ENCODE measurements at regions not wholly inside any gene's neighbourhood (a gene's known extent, or its start where the extent isn't known, plus 50 kb on each side); places are given as distances from the start of the nearest gene placed in this dataset.

DNA sequence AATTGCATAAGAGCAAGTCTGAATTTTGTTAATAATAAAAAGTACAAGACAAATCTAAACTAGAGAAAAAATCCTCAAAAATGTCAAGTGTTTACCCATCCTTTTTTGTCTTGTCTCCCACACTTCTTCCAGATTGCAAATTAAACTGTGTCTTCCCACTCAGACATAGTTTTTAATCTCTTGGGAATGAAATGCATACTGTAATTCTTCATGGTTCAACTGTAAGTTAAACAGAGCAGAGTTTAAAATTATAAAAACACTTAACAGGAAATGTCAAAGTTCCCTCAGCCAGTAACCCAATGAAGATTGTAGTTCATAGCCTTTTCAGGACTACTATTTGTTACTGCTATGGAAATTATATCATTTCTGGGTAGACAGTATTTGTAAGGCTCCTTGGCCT, 171.8 kb downstream of the UBE2E3 start:
- no peak for DNase-seq

DNA sequence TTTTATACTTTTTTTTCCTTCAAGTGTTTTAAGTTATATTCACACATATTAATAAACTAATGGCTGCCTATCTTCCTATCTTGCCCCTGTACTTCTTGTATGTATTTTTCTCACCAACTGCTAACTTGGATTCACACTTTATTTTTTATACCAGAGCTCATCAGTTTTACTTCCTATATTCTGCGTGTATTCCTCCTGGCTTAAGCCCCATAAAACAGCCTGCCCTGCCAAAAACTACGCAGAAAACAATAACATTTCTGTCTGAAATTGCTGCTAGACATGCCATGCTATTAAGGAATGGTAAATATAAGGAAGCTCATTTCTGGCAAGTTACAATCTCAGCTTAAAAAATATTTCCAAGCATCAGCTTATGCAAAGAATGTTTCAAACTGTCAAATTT, 172.3 kb downstream of the UBE2E3 start:
- no peak for DNase-seq

DNA sequence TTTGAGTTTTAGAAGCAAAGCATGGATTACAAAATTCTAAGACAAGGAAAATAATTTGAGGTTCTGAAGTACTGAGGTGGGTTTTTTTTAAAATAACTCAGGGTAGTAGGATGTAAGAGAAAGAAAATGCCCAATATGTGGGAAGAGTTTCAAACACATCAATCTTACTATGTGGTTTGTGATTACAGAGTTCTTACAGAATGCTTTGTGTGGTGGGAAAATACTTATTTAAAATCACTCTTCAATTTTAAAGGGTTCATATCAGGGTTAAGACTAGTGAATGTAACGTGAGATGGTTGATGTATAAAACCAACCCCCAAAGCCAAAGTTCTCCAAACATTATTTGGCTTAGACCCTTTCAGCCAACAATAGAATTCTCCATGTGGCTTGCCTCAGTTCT, 173.5 kb downstream of the UBE2E3 start:
- DNase-seq = no peak

DNA sequence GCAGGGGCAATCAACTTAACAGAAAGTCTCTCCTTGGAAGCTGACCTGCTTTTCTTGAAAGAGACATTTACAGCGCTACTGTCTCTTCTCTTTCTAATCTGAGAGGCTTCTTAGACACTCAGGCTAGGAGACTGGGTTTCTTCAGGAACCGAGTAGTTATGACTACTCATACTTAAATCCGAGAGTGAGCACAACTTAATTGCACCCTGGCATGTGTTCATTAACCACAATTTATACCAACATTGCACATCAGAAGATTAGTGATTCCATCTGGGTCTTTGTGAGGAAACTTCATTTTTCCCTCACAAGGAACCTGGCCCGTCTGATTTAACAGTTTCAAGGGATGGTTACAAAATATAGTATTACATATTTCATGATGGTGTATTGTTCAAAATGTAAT, 176.9 kb downstream of the UBE2E3 start:
- no peak for DNase-seq

DNA sequence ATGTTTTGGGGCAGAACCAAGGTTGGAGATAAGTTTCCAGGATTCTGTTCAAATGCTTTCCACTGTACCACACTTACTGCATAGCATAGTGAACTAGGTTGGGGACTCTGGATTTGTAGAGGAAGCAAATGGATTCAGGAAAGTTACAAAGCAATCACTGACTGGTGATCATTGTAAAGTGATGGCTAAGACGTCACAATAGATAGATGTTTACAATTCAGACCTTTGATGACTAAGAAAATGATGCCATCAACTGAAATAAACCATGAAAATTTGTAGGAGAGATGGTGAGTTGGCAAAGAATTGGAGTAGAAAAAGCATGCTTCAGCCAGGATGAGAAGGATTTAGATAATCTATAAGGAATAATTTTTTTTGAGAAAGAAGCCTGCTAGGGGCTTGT, 178.0 kb downstream of the UBE2E3 start:
- DNase-seq = no peak

DNA sequence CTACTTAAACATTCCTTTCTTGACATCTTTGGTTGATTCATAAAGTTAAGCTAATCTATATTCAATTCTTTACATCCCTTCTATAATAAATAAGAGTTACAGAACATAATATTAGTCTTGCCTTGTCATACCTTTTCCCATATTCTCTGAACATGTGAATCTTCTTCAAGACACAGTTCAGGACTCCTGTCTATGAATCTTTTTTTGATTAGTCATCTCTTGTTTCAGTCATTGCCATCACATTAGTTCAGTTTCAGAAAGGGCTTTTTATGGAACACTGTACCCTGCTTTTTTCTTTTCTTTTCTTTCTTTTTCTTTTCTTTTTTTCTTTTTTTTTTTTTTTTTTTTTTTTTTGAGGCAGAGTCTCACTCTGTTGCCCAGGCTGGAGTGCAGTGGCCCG, 181.2 kb downstream of the UBE2E3 start:
- DNase-seq = no peak

DNA sequence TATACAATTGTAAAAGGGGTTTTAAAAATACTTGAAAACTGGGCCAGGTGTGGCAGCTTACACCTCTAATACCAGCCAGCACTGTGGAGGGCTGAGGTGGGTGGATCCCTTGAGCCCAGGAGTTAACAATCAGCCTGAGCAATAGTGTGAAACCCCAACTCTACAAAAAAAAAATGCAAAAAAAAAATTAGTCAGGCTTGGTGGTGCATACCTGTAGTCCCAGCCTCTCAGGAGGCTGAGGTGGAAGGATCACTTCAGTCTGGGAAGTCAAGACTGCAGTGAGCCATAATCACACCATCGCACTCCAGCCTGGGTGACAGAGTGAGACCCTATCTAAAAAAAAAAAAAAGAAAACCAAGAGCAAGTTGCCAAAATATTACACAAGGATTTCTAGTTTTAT, 182.7 kb downstream of the UBE2E3 start:
- no peak for DNase-seq

DNA sequence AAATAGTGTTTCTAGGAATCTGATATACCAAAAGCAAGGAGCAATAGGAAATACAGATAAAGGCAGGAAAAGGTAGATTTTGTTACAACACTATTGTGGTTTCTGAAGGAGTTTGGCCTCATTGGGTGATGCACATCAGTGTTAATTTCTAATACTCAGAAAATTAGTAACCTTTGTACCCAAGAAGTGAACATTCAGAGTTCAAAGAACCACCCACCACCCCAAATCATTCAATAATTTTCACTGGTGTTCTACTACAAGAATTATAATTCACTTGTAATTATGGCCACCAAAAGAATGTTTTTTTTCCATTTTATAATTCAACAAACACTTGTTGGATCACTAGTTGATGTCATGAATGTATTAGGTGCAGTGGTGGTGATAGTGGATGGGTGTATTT, 183.3 kb downstream of the UBE2E3 start:
- DNase-seq = no peak

DNA sequence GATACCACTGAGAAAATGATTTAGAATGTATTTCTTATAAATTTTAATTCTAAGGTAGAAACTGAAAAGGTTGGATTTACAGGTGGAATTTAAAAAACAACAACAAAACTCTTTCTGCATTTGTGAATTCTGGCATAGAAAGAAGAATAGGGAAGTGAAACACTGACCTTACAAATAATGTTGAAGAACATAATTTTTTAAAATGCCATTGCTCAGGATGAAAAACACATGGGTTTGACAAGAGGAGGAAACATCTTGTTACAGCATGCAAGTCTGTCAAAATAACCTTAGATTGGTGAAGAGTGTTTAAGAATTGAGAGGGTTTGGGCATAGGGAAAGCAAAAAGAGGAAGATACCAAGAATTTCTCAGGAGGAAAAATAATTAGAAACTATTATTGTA, 184.3 kb downstream of the UBE2E3 start:
- no peak for DNase-seq

DNA sequence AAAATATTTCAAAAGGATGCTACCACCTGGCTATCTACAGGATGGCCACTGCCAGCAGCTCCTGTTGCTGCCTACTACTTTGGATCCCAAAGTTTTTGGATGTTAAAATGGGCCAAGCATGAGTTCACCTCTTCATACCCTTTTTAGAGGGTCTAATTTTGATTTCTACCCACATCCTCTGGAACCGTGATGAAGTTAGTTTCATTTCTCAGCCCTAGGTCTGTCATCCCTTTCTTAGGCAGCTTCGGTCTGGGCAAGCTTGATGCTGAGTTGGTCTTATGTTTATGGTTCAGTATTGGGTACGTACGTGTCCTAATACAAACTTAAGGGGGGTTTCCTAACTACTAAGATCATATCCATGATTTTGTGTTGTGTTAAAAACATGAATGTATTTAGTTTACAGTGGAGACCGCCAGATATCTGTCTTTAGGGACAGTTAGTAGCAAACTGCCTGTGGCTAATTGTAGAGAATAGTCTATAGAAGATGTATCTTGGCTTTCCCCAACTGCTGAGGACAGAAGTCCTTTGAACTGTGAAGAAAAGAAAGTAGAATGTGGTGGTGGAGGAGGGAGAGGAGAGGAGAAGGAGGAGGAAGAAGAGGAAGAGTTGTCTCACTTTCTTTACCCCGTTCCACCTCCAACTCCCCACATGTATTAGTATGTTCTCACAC, 184.9 kb downstream of the UBE2E3 start:
- no peak for DNase-seq

DNA sequence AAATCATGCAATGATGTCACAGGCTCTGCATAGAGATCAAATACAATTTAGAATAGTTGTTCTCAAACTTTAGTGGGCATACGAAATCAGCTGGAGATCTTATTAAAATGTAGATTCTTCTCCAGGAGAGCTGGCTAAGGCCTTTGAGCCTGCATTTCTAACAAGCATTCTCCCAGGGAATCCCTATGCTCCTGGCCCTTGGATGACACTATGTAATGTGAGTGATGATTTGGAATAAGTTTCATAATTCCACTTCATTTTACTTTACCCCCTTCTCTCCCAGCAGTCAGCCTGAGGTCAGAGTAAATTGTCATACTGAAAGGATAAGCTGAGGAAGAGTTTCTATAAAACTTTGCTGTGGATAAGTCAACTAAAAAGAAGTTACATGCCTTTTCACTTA, 189.1 kb downstream of the UBE2E3 start:
- DNase-seq = no peak

DNA sequence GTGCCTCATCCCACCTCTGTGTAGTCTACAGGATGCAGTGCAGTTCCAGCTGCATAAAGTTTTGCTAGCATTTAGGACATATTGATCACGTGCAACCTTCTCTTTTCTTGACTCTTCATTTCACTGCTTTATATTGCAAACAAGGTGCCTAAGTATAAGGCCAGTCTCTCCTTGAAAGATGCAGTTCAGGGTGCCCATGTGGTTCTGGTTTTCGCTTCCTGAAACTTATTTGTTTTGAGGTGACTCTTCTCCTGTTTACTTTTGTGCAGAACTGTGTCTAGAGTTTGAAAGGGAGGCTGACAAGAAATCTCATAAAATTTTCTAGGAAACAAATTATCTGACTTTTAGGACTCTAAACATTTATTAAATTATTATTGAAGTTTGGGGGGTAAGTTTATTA, 189.9 kb downstream of the UBE2E3 start:
- DNase-seq = no peak

DNA sequence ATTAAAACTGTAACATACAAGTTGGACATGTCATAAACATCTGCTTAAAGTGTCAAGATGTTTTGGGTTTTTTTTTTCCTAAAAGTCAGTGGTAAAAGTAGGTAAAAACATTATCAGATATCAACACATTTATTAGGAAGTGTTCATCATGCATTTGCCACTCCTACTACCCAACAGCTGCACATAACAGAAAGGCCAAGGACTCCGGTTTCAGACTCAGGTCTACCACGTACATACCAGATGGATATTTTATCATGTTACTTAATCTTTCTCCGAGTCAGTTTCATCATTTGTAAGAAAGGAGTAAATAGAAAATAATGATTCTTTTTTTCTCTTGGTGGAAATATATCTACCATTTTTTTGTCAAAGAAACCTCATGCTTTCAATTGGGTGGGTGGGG, 192.3 kb downstream of the UBE2E3 start:
- no peak for DNase-seq

DNA sequence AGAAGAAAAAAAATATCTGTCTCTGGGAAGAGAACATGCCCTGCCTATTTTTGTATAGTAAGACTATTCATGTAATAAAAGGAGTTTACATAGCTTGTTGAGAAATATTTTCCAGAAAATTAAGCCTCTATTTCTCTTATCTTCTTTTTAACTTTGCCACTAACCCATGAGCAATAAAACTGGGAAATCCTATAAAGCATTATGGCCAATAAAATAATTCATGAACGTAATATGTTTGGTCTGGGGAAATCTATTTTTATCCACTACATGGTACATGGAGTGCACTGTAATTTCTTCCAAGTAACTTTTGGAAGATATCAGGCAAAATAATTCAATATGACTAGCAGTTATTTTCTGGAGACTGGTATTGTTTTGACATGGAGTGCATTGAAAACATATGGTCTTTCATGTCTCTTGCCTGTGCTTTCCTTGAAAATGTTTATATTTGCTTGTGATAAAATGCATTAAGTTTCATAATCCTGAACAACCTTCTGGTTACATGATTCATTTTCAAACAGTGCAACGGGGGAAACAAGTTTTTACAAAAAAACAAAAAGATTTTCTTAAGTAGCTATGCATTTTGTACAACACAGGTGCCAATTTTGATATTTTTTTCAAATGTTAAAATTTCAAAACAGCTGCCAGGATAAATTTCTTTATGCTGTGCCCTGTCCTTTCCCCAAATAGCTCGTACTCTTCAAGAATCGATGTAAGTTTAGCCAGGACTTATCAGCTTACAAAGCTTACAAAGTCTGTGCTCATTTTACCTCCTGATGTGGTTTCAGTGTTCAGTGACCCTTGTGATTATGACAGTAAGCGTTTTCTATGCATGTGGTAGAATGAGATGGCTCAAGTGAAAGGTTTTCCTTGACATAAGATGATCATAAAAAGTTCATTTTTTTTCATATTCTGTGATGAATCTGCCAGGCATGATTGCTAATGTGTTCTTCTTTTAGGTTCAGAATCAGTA, 194.5 kb downstream of the UBE2E3 start:
- no peak for DNase-seq

DNA sequence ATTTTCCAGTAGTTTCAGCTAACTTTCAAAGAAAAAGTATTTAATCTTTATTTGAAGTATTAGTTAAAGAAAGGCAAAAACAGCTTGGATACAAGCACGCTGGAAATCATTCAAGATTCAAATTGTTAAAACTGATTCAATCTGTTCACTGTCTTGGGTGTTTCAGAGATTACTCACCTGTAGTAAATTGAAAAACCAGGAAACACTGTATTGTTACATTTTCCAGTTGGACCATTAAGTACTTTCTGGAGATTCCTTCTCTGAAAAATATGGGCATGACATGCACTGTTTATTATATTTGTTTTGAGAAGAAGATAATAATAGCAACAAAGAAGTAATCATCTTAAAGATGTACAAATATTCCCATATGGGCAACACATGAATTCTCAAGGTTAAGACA, 196.1 kb downstream of the UBE2E3 start:
- DNase-seq = no peak

DNA sequence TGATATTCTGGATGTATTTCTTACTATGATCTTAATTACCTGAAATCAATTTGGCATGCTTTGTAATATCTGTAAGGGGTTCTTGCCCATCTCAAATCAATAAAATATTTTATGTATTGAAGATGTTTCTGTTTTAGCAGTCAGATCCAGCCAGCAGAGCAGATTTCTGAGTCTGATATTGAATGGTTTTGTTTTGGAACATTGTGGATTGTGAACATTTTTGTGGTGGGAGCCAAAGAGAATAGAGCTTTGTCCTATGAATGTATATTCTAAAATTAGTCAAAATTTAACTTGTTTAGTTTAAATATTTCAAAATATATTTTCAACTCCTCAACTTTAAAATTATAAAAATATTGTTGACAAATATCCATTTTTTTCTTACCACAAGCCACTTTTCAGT, 197.0 kb downstream of the UBE2E3 start:
- DNase-seq = no peak

DNA sequence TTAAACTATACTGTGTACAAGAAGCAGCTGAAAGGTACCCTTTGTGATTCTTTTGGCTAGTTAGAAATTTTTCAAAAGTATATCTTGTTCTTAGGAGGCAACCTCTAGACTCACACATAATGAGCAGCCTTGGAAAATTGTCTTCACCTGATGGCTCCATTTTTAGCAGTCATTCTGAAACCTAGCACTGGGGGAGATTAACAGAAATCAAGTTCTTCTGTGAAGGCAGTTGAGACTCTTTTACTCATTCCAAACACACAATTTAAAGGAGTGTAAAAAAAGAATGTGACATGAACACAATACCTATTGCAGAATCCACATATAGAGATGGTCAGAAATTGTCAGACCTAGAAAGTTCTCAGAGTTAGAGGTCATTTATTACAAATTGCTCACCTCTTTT, 197.7 kb downstream of the UBE2E3 start:
- DNase-seq = no peak

DNA sequence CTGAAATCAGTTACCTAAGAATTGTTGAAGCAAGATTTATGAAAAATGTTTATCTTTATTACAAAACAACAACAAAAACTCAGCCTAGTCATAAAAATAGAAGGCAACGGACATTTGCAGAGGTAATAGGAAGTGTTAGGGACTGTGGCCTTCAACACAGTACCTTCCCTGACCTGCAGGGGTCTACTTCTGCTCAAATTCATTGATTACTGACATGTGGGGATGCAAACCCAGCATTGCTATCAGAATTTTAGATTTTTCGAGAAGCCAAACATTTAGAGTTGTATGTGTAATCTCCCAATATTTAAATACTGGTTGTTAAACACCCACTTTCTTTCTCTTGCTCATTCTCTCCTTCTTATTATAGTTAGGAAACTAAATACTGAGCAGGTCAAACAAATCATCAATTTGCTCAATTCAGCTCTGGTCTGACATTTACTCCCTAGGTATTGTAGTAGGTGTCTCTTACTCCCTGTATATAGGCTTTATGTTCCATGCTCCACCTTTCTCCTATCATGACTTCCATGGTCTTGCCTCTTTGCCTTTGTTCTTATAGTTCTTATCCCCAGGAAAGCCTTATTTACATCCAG, 198.5 kb downstream of the UBE2E3 start:
- peak; percentile 38 to 39 for DNase-seq

DNA sequence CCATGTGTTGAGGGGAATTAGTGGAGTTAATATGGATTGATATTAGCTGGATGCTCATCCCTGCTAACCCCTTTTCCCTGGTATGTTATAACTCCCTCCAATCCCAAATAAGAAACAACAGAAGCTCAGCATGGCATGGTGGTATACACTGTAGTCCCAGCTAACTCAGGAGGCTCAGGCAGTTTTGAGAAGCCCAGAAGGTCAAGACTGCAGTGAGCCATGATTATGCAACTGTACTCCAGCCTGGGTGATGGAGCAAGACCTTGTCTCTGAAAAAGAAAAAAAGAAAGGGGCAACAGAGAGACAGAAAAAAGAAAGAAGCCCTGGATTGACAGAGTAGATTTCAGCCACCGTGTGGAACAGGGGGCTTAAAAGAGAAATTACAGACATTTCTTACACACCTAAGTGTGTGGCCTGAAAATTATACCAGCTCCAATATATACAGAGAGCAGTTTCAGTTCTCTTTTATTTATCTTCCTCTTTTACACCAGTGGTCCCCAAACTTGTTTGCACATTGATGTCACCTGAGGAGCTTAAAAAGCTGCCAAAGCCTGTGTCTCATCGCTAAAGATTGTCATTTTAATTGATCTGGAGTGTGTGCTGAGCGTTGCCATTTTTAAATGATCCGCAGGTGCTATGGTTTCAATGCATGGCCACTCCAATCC, 203.6 kb downstream of the UBE2E3 start:
- DNase-seq = no peak

DNA sequence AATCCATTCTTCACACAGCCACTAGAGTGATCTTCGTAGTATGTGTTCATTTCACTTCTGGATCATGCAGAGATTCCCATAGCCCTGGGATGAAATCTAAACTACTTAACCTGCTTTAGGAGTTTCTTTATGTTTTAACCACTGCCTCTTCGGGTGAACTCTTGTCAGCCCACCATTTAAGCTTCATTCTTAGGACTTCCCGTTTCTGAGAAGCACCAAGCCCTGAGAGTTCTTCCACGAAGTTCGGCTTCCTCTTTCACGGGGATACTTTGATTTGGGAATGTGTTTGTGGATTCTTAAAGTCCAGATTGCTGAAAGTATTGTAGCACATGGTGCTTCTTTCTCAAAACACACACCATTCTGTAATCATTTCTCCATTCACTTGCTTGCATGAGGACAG, 205.0 kb downstream of the UBE2E3 start:
- no peak for DNase-seq

DNA sequence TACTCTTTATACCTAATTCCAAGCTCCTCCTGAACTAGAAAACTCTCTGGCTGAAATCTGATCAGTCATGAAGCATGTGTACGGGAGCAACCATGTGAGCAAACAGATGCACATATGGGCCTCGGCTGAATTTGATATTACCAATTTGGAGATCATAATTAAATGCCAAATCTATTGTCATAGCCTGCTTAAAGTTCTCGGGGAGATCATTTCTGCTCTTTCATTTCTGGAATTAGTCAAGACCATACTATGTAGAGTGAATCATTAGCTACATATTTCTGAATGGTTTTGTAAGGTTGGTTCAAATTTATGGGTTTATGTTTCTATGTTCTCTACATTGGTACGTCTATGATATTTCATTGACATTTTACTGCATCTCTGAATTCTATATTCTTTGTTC, 205.5 kb downstream of the UBE2E3 start:
- DNase-seq = no peak

DNA sequence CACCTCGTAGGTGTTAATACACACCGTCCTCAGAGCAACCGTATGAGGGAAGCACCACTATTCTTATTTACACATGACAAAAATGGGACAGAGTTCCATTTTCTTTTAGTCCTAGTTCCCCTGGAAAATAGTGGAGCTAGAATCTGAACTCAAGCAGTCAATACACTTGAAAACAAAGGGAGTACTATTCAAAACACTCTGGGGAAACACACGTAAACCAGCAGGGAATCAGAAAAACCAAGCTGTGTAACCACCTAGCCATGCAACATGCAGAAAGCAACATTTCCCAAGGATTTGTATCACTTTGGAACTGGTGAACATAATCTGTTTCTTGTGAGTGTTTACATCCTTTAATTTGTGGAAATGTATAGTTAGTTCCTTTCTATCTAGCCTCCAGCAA, 208.2 kb downstream of the UBE2E3 start:
- DNase-seq = no peak

DNA sequence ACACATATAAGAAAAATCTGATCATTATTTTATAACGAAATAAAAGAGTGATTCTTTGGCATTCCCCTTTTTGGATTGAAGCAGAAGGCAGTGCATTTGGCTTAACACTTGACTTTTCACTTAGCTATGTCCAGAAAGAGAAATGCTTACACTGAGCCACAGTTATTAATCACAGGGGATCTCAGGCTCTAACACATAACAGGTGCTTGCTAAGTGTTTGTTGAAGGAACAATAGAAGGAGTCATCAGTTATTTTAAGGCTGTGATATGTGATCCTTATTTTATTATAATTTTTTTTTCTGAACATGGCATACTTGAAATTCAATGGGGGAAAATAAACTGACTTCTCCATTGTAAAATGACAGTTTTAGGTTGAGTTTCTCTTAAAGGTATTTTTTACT, 209.5 kb downstream of the UBE2E3 start:
- DNase-seq = no peak

DNA sequence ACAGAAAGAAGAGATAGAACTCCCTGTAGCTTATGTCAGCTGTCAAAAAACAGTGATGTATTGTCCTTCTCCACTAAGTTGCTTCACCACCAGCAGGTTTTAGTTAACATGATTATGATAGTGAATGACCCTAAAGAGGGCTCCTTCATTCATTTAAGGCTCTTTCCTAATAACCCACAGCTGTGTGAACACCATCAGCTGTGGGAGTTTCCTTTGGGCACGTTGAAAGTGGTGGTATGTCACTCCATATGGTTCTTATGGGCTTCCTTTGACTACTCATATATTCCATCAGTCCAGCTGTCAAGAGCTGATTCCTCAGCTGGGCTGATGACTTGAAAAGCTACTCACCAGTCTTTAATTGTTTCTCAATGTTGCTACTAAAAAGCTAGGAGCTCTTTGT, 210.3 kb downstream of the UBE2E3 start:
- no peak for DNase-seq
